IMR-90 (cell line): ENCODE measurements at regions not wholly inside any gene's neighbourhood (a gene's known extent, or its start where the extent isn't known, plus 50 kb on each side); places are given as distances from the start of the nearest gene placed in this dataset.

Experiments used
- ATAC-seq: fragments of 200-7000 bp; cut with Tn5 transposase; 2 replicates; pipeline ENCODE4 v1.9.1; 2020; ENCODE audit warnings: low read depth, mild to moderate bottlenecking, moderate library complexity
- BruUV-seq: library from RNA; stranded (reverse); fragments of 400-500 nt; replicated peaks from 2 replicates; lab custom pipeline; 2021; lab: Mats Ljungman, UMichigan
- CTCF ChIA-PET: fragments of 300-600 bp; formaldehyde crosslinking; extraction: SDS; loops from one replicate; lab custom pipeline; 2021; ENCODE audit warnings: antibody characterized with exemption; lab: Yijun Ruan, JAX
- POLR2A ChIA-PET: fragments of 300-600 bp; sonication (Branson Sonifier 250); formaldehyde crosslinking; loops from one replicate; lab custom pipeline; 2022; ENCODE audit warnings: antibody characterized with exemption; ENCODE audit not compliant: unreplicated experiment; lab: Charles Lee
- DNase-seq: peaks from one replicate; pipeline ENCODE4 v3.0.0; 2013
- H2AFZ ChIP-seq: replicated peaks from 2 replicates; pipeline ENCODE3; 2013; ENCODE audit warnings: low read length, mild to moderate bottlenecking; ENCODE audit not compliant: poor library complexity
- H2AK5ac ChIP-seq: 2 replicates; pipeline ENCODE4 v1.6.1; 2013; ENCODE audit warnings: low read depth, low read length, inconsistent platforms
- H2AK9ac ChIP-seq: replicated peaks from 2 replicates; pipeline ENCODE3; 2013; ENCODE audit warnings: mild to moderate bottlenecking, low read depth, low read length, moderate library complexity; ENCODE audit not compliant: poor library complexity
- H2BK120ac ChIP-seq: 2 replicates; pipeline ENCODE4 v1.6.1; 2013; ENCODE audit warnings: low read depth, low read length, inconsistent platforms
- H2BK15ac ChIP-seq: 3 replicates; pipeline ENCODE4 v1.6.1; 2013; ENCODE audit warnings: low read depth, low read length, inconsistent platforms
- H2BK20ac ChIP-seq: 2 replicates; pipeline ENCODE4 v1.6.1; 2013; ENCODE audit warnings: low read depth, mild to moderate bottlenecking, inconsistent platforms, low read length, moderate library complexity
- H2BK5ac ChIP-seq: 2 replicates; pipeline ENCODE4 v1.6.1; 2013; ENCODE audit warnings: mild to moderate bottlenecking, low read depth, low read length, inconsistent platforms; ENCODE audit not compliant: poor library complexity, severe bottlenecking
- H3K14ac ChIP-seq: replicated peaks from 2 replicates; pipeline ENCODE4 v1.6.1; 2013; ENCODE audit warnings: low read depth, low read length, inconsistent platforms
- H3K18ac ChIP-seq: 2 replicates; pipeline ENCODE4 v1.6.1; 2013; ENCODE audit warnings: low read depth, low read length, control low read depth
- H3K23ac ChIP-seq: 2 replicates; pipeline ENCODE4 v1.6.1; 2013; ENCODE audit warnings: low read depth, low read length, inconsistent platforms
- H3K27ac ChIP-seq: 2 replicates; pipeline ENCODE4 v1.5.1; 2013; ENCODE audit warnings: mild to moderate bottlenecking, control low read depth, low read length; ENCODE audit not compliant: insufficient read depth
- H3K27me3 ChIP-seq: 2 replicates; pipeline ENCODE4 v1.6.1; 2013; ENCODE audit warnings: low read length; ENCODE audit not compliant: control insufficient read depth, insufficient read depth
- H3K36me3 ChIP-seq: 2 replicates; pipeline ENCODE4 v1.6.1; 2013; ENCODE audit warnings: low read length, mixed read lengths; ENCODE audit not compliant: control insufficient read depth, insufficient read depth
- H3K4ac ChIP-seq: 2 replicates; pipeline ENCODE4 v1.6.1; 2013; ENCODE audit warnings: low read depth, low read length, inconsistent platforms
- H3K4me1 ChIP-seq: 2 replicates; pipeline ENCODE4 v1.6.1; 2013; ENCODE audit warnings: low read length, mixed read lengths; ENCODE audit not compliant: control insufficient read depth, insufficient read depth
- H3K4me2 ChIP-seq: 2 replicates; pipeline ENCODE4 v1.6.1; 2013; ENCODE audit warnings: low read depth, mild to moderate bottlenecking, control low read depth, low read length, moderate library complexity
- H3K4me3 ChIP-seq: 2 replicates; pipeline ENCODE4 v1.5.1; 2013; ENCODE audit warnings: low read depth, mild to moderate bottlenecking, control low read depth, low read length, moderate library complexity; ENCODE audit not compliant: insufficient read depth
- H3K56ac ChIP-seq: 2 replicates; pipeline ENCODE4 v1.6.1; 2013; ENCODE audit warnings: low read length, inconsistent platforms; ENCODE audit not compliant: insufficient read depth; ENCODE audit errors: extremely low read depth
- H3K79me1 ChIP-seq, 2 experiments: 2 replicates each; pipeline ENCODE4 v1.6.1; 2013; ENCODE audit warnings: low read length in 2 of 2, inconsistent platforms in 1 of 2, low read depth in 1 of 2
- H3K9ac ChIP-seq: 2 replicates; pipeline ENCODE4 v1.6.1; 2013; ENCODE audit warnings: low read depth, low read length, control low read depth
- H3K9me1 ChIP-seq: 2 replicates; pipeline ENCODE4 v1.6.1; 2013; ENCODE audit warnings: low read length, inconsistent platforms; ENCODE audit not compliant: insufficient read depth
- H3K9me3 ChIP-seq: 2 replicates; pipeline ENCODE4 v1.6.1; 2013; ENCODE audit warnings: low read length; ENCODE audit not compliant: control insufficient read depth, insufficient read depth
- H4K20me1 ChIP-seq: 2 replicates; pipeline ENCODE4 v1.6.1; 2013; ENCODE audit warnings: low read length, inconsistent platforms; ENCODE audit not compliant: insufficient read depth
- H4K5ac ChIP-seq: 2 replicates; pipeline ENCODE4 v1.6.1; 2013; ENCODE audit warnings: mild to moderate bottlenecking, low read depth, low read length, control low read depth
- H4K8ac ChIP-seq, 2 experiments: 2 replicates each; pipeline ENCODE4 v1.6.1; 2013; ENCODE audit warnings: low read depth in 2 of 2, low read length in 2 of 2, control low read depth in 1 of 2, inconsistent platforms in 1 of 2
- H4K91ac ChIP-seq: 2 replicates; pipeline ENCODE4 v1.6.1; 2013; ENCODE audit warnings: low read depth, low read length, inconsistent platforms; ENCODE audit not compliant: insufficient read depth
- BHLHE40 ChIP-seq: fragments of 150-350 bp; IDR thresholded peaks from 2 replicates; pipeline ENCODE4 v1.6.1; 2016; ENCODE audit warnings: mild to moderate bottlenecking, low read depth, low read length
- CEBPB ChIP-seq: IDR thresholded peaks from 2 replicates; pipeline ENCODE4 v1.6.1; 2012; ENCODE audit warnings: low read depth, low read length, improper control_type of control experiment
- CHD1 ChIP-seq: IDR thresholded peaks from 2 replicates; pipeline ENCODE4 v1.6.1; 2012; ENCODE audit warnings: low read depth, low read length, improper control_type of control experiment
- FOS ChIP-seq: fragments of 150-350 bp; IDR thresholded peaks from 2 replicates; pipeline ENCODE4 v1.6.1; 2016; ENCODE audit warnings: low read depth, low read length
- MAFK ChIP-seq: IDR thresholded peaks from 2 replicates; pipeline ENCODE4 v1.6.1; 2012; ENCODE audit warnings: low read depth, low read length, improper control_type of control experiment
- MAZ ChIP-seq: IDR thresholded peaks from 2 replicates; pipeline ENCODE4 v1.6.1; 2012; ENCODE audit warnings: low read depth, mild to moderate bottlenecking, low read length, improper control_type of control experiment, moderate library complexity, borderline replicate concordance
- MXI1 ChIP-seq: IDR thresholded peaks from 2 replicates; pipeline ENCODE4 v1.6.1; 2012; ENCODE audit warnings: low read depth, mild to moderate bottlenecking, low read length, moderate library complexity, borderline replicate concordance
- RAD21 ChIP-seq: IDR thresholded peaks from 2 replicates; pipeline ENCODE4 v1.6.1; 2012; ENCODE audit warnings: low read length, improper control_type of control experiment
- RCOR1 ChIP-seq: IDR thresholded peaks from 2 replicates; pipeline ENCODE4 v1.6.1; 2012; ENCODE audit warnings: mild to moderate bottlenecking, low read length, improper control_type of control experiment; ENCODE audit not compliant: insufficient replicate concordance
- RFX5 ChIP-seq: IDR thresholded peaks from 2 replicates; pipeline ENCODE4 v1.8.0; 2012; ENCODE audit warnings: low read depth, mild to moderate bottlenecking, low read length, moderate library complexity
- SMC3 ChIP-seq: fragments of 150-350 bp; IDR thresholded peaks from 2 replicates; pipeline ENCODE4 v1.6.1; 2016; ENCODE audit warnings: low read depth, mild to moderate bottlenecking, antibody characterized with exemption, low read length, moderate library complexity
- USF2 ChIP-seq: fragments of 150-350 bp; IDR thresholded peaks from 2 replicates; pipeline ENCODE4 v1.6.1; 2017; ENCODE audit warnings: mild to moderate bottlenecking, antibody characterized with exemption, low read length, low read depth
- WGBS, 2 experiments: methylation state at CpG; one replicate each; pipeline versions ENCODE4 v1.1.5 to v1.1.7; 2013; ENCODE audit warnings: missing lambda C conversion rate in 2 of 2; ENCODE audit not compliant: insufficient read length in 1 of 2; ENCODE audit errors: extremely low coverage in 2 of 2; 5-methylcytosine and 5-hydroxymethylcytosine counted together
- dilution Hi-C: fragments of 300-500 bp; cut with HindIII; formaldehyde crosslinking; loops from one replicate; pipeline ENCODE4 v1.14.3; 2018; ENCODE audit warnings: low sequenced_read_pairs; ENCODE audit not compliant: unreplicated experiment
- in situ Hi-C: fragments of 300-500 bp; cut with MboI; formaldehyde crosslinking; loops from 3 replicates; pipeline ENCODE4 v1.14.3; 2019; ENCODE audit warnings: low sequenced_read_pairs, inconsistent platforms, mixed read lengths
- intact Hi-C: fragments of 100-400 bp; cut with micrococcal nuclease; formaldehyde crosslinking; loops from 2 replicates; pipeline ENCODE4 v1.10.0; 2022
- TF ChIP-seq, protein P1 (sequence below): conservative IDR thresholded peaks from 2 replicates; pipeline ENCODE4 v1.5.1; 2012; ENCODE audit warnings: mild to moderate bottlenecking, low read depth, low read length, improper control_type of control experiment
- TF ChIP-seq, protein P2 (sequence below): fragments of 150-350 bp; IDR thresholded peaks from 2 replicates; pipeline ENCODE4 v1.6.1; 2016; ENCODE audit warnings: low read depth, mild to moderate bottlenecking, low read length, moderate library complexity, borderline replicate concordance

DNA sequence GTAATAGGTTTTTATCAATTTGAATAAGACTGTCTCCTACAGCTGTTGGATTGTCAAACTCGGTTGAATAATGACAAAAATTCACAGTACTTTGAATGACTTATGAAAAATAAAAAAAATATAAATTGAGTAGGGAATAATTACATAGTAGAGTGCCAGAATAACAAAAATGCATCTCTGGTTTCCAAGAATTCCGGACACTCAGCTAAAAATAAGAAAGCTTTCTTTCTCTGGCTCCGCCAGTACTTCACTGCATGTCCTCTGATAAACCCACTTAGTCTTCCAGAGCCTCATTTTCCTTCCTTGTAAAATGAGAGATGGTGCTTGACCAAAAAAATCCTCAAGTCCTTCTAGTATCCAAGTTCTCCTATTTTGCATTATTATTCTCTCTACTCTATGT, 374.6 kb upstream of the LUZP2 start:
- Histone ChIP-seq H3K27ac (no peak overlapping the region), H2BK20ac (no peak overlapping the region), H3K4ac (no peak overlapping the region), H4K91ac (no peak overlapping the region), H2BK120ac (no peak overlapping the region), H3K27me3 (no peaks in the 10 kb centered on the region), H2AK9ac (no peak overlapping the region), H3K4me2 (no peak overlapping the region), H3K36me3 (no peaks in the 10 kb centered on the region), H3K4me3 (no peak overlapping the region), H3K9ac (no peak overlapping the region), H3K4me1 (no peaks in the 10 kb centered on the region), H3K14ac (no peak overlapping the region), H4K5ac (no peak overlapping the region), H3K23ac (no peak overlapping the region), H2AK5ac (no peak overlapping the region), H3K79me1 (no peaks in the 10 kb centered on the region), H2BK15ac (no peak overlapping the region), H3K56ac (no peak overlapping the region), H4K8ac (no peak overlapping the region), H3K9me3 (no peaks in the 10 kb centered on the region), H4K20me1 (no peaks in the 10 kb centered on the region), H2AFZ (no peak overlapping the region), H2BK5ac (no peak overlapping the region), H3K18ac (no peak overlapping the region), H3K9me1 (0 out of 2 replicates have a peak, but pooled peaks cover 3% of the 10 kb centered on the region)
- ChIA-PET CTCF (interaction anchor here (1.7 kb wide), 1 partner anchor 12 kb away, joined by 3 read pairs; no protein-coding TSS in a partner anchor), POLR2A (no interaction called here)
- DNase-seq (no peak), ATAC-seq (no peak)
- intact Hi-C loops (loop anchor here (1.0 kb wide), 1 partner anchor 26 kb away; no protein-coding TSS in a partner anchor), in situ Hi-C loops (no loop called here), dilution Hi-C loops (no loop called here)
- WGBS, 2 experiments, result no CpG with 5 or more reads among the region's 3 CpGs
- BruUV-seq, result no TSS peak
- no peak for TF ChIP-seq RCOR1
- TF ChIP-seq, protein P1, sequence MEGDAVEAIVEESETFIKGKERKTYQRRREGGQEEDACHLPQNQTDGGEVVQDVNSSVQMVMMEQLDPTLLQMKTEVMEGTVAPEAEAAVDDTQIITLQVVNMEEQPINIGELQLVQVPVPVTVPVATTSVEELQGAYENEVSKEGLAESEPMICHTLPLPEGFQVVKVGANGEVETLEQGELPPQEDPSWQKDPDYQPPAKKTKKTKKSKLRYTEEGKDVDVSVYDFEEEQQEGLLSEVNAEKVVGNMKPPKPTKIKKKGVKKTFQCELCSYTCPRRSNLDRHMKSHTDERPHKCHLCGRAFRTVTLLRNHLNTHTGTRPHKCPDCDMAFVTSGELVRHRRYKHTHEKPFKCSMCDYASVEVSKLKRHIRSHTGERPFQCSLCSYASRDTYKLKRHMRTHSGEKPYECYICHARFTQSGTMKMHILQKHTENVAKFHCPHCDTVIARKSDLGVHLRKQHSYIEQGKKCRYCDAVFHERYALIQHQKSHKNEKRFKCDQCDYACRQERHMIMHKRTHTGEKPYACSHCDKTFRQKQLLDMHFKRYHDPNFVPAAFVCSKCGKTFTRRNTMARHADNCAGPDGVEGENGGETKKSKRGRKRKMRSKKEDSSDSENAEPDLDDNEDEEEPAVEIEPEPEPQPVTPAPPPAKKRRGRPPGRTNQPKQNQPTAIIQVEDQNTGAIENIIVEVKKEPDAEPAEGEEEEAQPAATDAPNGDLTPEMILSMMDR, result no peak
- TF ChIP-seq SMC3, result no peak
- no peak for TF ChIP-seq MAFK
- TF ChIP-seq, protein P2, sequence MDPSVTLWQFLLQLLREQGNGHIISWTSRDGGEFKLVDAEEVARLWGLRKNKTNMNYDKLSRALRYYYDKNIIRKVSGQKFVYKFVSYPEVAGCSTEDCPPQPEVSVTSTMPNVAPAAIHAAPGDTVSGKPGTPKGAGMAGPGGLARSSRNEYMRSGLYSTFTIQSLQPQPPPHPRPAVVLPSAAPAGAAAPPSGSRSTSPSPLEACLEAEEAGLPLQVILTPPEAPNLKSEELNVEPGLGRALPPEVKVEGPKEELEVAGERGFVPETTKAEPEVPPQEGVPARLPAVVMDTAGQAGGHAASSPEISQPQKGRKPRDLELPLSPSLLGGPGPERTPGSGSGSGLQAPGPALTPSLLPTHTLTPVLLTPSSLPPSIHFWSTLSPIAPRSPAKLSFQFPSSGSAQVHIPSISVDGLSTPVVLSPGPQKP, result no peak
- no peak for TF ChIP-seq RFX5
- no peak for TF ChIP-seq RAD21
- no peak for TF ChIP-seq CHD1
- TF ChIP-seq MXI1, result no peak
- no peak for TF ChIP-seq MAZ
- no peak for TF ChIP-seq CEBPB
- TF ChIP-seq FOS, result no peak
- no peak for TF ChIP-seq USF2
- no peak for TF ChIP-seq BHLHE40
